ENCODE measurements at regions not wholly inside any gene's neighbourhood (a gene's known extent, or its start where the extent isn't known, plus 50 kb on each side); places are given as distances from the start of the nearest gene placed in this dataset.

DNA sequence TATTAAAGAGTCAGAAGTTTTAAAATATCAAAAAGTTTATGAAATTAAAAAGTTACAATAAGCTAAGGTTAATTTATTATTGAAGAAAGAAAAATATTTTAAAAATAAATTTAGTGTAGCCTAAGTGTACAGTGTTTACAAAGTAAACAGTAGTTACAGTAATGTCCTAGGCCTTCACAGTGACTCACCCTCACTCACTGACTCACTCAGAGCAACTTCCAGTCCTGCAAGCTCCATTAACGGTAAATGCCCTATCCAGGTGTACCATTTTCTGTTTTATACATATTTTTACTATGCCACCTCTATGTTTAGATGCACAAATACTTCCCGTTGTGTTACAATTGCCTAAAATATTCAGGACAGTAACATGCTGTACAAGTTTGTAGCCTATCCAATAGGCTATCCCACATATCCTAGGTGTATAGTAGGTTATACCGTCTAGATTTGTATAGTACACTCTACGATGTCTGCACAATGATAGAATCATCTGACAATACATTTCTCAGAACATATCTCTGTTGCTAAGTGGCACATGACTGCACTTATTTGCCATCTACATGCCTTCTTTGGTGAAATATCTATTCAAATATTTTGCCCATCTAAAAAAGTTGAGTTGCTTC lies 67.2 kb upstream of the WSB1 start:
- Histone ChIP-seq H2BK15ac (replicated peaks; ENCODE audit: low read depth) (no peak overlapping the region), H2AK5ac (ENCODE audit: low read length) (no peak overlapping the region), H3K23ac (ENCODE audit: low read length) (no peak overlapping the region), H3K79me2 (ENCODE audit: control insufficient read depth, insufficient read depth, low read length) (no peaks in the 10 kb centered on the region), H3K18ac (ENCODE audit: low read length) (no peak overlapping the region), H2BK120ac (ENCODE audit: low read depth, low read length) (no peak overlapping the region), H4K5ac (ENCODE audit: low read length) (no peak overlapping the region), H3K79me1 (ENCODE audit: low read length) (no peaks in the 10 kb centered on the region), H2BK5ac (ENCODE audit: low read length) (no peak overlapping the region), H3K4me2 (ENCODE audit: low read length) (no peak overlapping the region), H3K4me1 (ENCODE audit: control insufficient read depth, low read depth, low read length) (no peaks in the 10 kb centered on the region), H3K36me3 (ENCODE audit: control insufficient read depth, insufficient read depth, low read length) (no peaks in the 10 kb centered on the region), H3K4me3 (ENCODE audit: low read length) (no peak overlapping the region), H3K27me3 (ENCODE audit: insufficient read depth, low read length, poor library complexity) (no peaks in the 10 kb centered on the region), H3K9ac (ENCODE audit: low read length) (no peak overlapping the region), H3K4ac (ENCODE audit: low read depth, low read length) (no peak overlapping the region), H3K56ac (ENCODE audit: low read length) (no peak overlapping the region), H4K8ac (ENCODE audit: low read depth, low read length) (no peak overlapping the region), H3K27ac (ENCODE audit: low read depth, low read length) (no peak overlapping the region)
- WGBS (ENCODE audit: extremely low coverage, insufficient coverage, low lambda C conversion rate), result no CpG with 5 or more reads among the region's 4 CpGs
- no peak for DNase-seq

DNA sequence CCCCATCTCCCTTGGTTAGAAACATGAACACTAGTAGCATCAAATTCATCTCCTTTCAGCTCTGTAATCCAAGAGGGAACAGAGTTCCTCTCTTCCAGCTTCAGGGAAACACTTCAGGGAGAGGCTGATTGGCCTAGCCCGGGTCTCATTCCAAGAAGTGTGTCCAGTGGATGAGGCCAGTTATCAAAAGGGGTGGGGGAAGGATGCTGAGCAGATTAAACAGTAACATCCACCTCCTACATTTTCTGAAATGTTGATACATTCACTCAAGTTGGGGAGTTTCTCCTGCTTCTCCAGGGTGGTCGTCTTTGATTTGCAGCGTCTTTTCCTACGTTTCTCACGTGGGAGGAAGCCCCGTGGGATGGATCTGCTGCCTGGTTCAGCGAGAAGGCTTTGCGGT lies 62.9 kb upstream of the WSB1 start:
- Histone ChIP-seq H2BK5ac (ENCODE audit: low read length) (no peak overlapping the region), H3K27ac (ENCODE audit: low read depth, low read length) (no peak overlapping the region), H3K27me3 (ENCODE audit: insufficient read depth, low read length, poor library complexity) (no peaks in the 10 kb centered on the region), H3K23ac (ENCODE audit: low read length) (no peak overlapping the region), H3K4ac (ENCODE audit: low read depth, low read length) (no peak overlapping the region), H2AK5ac (ENCODE audit: low read length) (no peak overlapping the region), H3K4me3 (ENCODE audit: low read length) (no peak overlapping the region), H3K79me1 (ENCODE audit: low read length) (no peaks in the 10 kb centered on the region), H3K4me1 (ENCODE audit: control insufficient read depth, low read depth, low read length) (no peaks in the 10 kb centered on the region), H3K9ac (ENCODE audit: low read length) (no peak overlapping the region), H4K8ac (ENCODE audit: low read depth, low read length) (no peak overlapping the region), H2BK120ac (ENCODE audit: low read depth, low read length) (no peak overlapping the region), H3K79me2 (ENCODE audit: control insufficient read depth, insufficient read depth, low read length) (no peaks in the 10 kb centered on the region), H3K56ac (ENCODE audit: low read length) (no peak overlapping the region), H3K18ac (ENCODE audit: low read length) (no peak overlapping the region), H4K5ac (ENCODE audit: low read length) (no peak overlapping the region), H3K36me3 (ENCODE audit: control insufficient read depth, insufficient read depth, low read length) (no peaks in the 10 kb centered on the region), H2BK15ac (replicated peaks; ENCODE audit: low read depth) (no peak overlapping the region), H3K4me2 (ENCODE audit: low read length) (no peak overlapping the region)
- no peak for DNase-seq
- no CpG with 5 or more reads among the region's 8 CpGs for WGBS (ENCODE audit: extremely low coverage, insufficient coverage, low lambda C conversion rate)

DNA sequence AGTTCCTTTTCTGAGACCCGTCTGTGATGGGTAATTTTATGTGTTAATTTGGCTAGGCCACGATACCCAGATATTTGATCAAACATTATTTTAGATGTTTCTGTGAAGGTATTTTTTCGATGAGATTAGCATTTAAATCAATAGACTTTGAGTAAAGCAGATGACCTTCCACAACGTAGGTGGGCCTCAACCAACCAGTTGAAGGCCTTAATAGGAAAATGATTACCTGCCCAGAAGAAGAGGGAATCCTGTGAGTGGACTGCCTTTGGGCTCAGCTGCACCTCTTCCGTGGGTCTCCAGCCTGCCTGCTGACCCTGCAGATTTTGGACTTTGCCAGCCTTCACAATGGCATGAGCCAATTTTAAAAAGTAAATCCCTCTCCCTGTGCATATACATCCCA lies 61.6 kb upstream of the WSB1 start:
- no peak overlapping the region for H2AK5ac ChIP-seq (ENCODE audit: low read length)
- no CpG with 5 or more reads among the region's 5 CpGs for WGBS (ENCODE audit: extremely low coverage, insufficient coverage, low lambda C conversion rate)

DNA sequence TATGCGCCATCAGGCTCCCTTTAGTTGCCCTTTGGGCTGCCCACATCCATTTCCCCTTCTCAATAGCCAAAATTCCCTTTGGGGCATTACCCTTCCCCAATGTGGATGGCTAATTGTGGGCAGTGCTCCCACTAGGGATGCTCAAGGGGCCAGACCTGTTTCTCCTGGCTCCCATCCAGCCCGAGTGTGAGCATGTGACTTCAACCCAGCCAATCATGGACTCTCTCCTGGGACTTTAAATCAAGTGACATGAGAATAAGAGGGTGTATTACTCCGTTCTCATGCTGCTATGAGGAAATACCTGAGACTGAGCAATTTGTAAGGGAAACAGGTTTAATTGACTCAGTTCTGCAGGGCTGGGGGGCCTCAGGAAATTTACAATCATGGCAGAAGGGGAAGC lies 60.9 kb upstream of the WSB1 start:
- Histone ChIP-seq H2AK5ac (ENCODE audit: low read length) (no peak overlapping the region), H3K4me2 (ENCODE audit: low read length) (no peak overlapping the region), H3K27ac (ENCODE audit: low read depth, low read length) (no peak overlapping the region), H3K79me2 (ENCODE audit: control insufficient read depth, insufficient read depth, low read length) (no peaks in the 10 kb centered on the region), H3K27me3 (ENCODE audit: insufficient read depth, low read length, poor library complexity) (no peaks in the 10 kb centered on the region), H2BK5ac (ENCODE audit: low read length) (no peak overlapping the region), H3K4ac (ENCODE audit: low read depth, low read length) (no peak overlapping the region), H3K79me1 (ENCODE audit: low read length) (no peaks in the 10 kb centered on the region), H2BK15ac (replicated peaks; ENCODE audit: low read depth) (no peak overlapping the region), H3K23ac (ENCODE audit: low read length) (no peak overlapping the region), H3K36me3 (ENCODE audit: control insufficient read depth, insufficient read depth, low read length) (no peaks in the 10 kb centered on the region), H4K5ac (ENCODE audit: low read length) (no peak overlapping the region), H3K4me3 (ENCODE audit: low read length) (no peak overlapping the region), H3K18ac (ENCODE audit: low read length) (no peak overlapping the region), H3K4me1 (ENCODE audit: control insufficient read depth, low read depth, low read length) (no peaks in the 10 kb centered on the region), H2BK120ac (ENCODE audit: low read depth, low read length) (no peak overlapping the region), H4K8ac (ENCODE audit: low read depth, low read length) (no peak overlapping the region), H3K9ac (ENCODE audit: low read length) (no peak overlapping the region), H3K56ac (ENCODE audit: low read length) (no peak overlapping the region)
- WGBS (ENCODE audit: extremely low coverage, insufficient coverage, low lambda C conversion rate), result no CpG with 5 or more reads among the region's 3 CpGs
- no peak for DNase-seq

More for the DNA sequence above, 61.6 kb upstream of the WSB1 start:
- H3K56ac ChIP-seq (ENCODE audit: low read length), result no peak overlapping the region
- H3K4me1 ChIP-seq (ENCODE audit: control insufficient read depth, low read depth, low read length), result no peaks in the 10 kb centered on the region
- H3K9ac ChIP-seq (ENCODE audit: low read length), result no peak overlapping the region
- H4K8ac ChIP-seq (ENCODE audit: low read depth, low read length), result no peak overlapping the region
- H2BK120ac ChIP-seq (ENCODE audit: low read depth, low read length), result no peak overlapping the region
- no peak for DNase-seq
- no peak overlapping the region for H3K27ac ChIP-seq (ENCODE audit: low read depth, low read length)
- no peak overlapping the region for H3K18ac ChIP-seq (ENCODE audit: low read length)
- H3K36me3 ChIP-seq (ENCODE audit: control insufficient read depth, insufficient read depth, low read length), result no peaks in the 10 kb centered on the region
- no peak overlapping the region for H3K4ac ChIP-seq (ENCODE audit: low read depth, low read length)
- no peak overlapping the region for H4K5ac ChIP-seq (ENCODE audit: low read length)
- no peak overlapping the region for H3K4me2 ChIP-seq (ENCODE audit: low read length)
- H3K79me2 ChIP-seq (ENCODE audit: control insufficient read depth, insufficient read depth, low read length), result no peaks in the 10 kb centered on the region
- H2BK5ac ChIP-seq (ENCODE audit: low read length), result no peak overlapping the region
- H3K23ac ChIP-seq (ENCODE audit: low read length), result no peak overlapping the region
- H3K27me3 ChIP-seq (ENCODE audit: insufficient read depth, low read length, poor library complexity), result no peaks in the 10 kb centered on the region
- H3K4me3 ChIP-seq (ENCODE audit: low read length), result no peak overlapping the region
- no peaks in the 10 kb centered on the region for H3K79me1 ChIP-seq (ENCODE audit: low read length)
- H2BK15ac ChIP-seq (replicated peaks; ENCODE audit: low read depth), result no peak overlapping the region

DNA sequence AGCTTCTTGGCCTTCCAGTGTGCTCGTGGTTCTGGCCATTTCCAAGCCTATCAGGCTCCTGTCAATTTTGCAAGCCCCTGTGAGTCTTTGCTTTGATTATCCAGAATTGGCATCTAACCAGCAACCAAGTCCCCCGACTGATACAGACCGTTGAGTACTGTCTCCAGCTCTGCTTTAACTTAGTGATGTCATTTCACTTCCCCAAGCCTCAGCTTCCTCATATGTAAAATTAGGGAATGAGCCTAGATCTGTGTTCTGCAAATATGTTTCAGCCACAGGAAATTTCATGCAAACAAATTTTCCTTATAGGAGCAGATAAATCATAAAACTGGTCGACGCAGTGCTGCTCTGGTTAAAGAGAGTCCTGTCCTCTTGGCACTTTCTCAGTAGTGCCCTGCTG lies 60.1 kb upstream of the WSB1 start:
- Histone ChIP-seq H2AK5ac (ENCODE audit: low read length) (no peak overlapping the region), H2BK15ac (replicated peaks; ENCODE audit: low read depth) (no peak overlapping the region), H2BK120ac (ENCODE audit: low read depth, low read length) (no peak overlapping the region), H3K36me3 (ENCODE audit: control insufficient read depth, insufficient read depth, low read length) (no peaks in the 10 kb centered on the region), H3K56ac (ENCODE audit: low read length) (no peak overlapping the region), H3K4ac (ENCODE audit: low read depth, low read length) (no peak overlapping the region), H2BK5ac (ENCODE audit: low read length) (no peak overlapping the region), H3K4me3 (ENCODE audit: low read length) (no peak overlapping the region), H3K79me2 (ENCODE audit: control insufficient read depth, insufficient read depth, low read length) (no peaks in the 10 kb centered on the region), H3K4me1 (ENCODE audit: control insufficient read depth, low read depth, low read length) (no peaks in the 10 kb centered on the region), H3K9ac (ENCODE audit: low read length) (no peak overlapping the region), H4K8ac (ENCODE audit: low read depth, low read length) (no peak overlapping the region), H3K18ac (ENCODE audit: low read length) (no peak overlapping the region), H3K27ac (ENCODE audit: low read depth, low read length) (no peak overlapping the region), H3K79me1 (ENCODE audit: low read length) (no peaks in the 10 kb centered on the region), H3K23ac (ENCODE audit: low read length) (no peak overlapping the region), H3K27me3 (ENCODE audit: insufficient read depth, low read length, poor library complexity) (no peaks in the 10 kb centered on the region), H3K4me2 (ENCODE audit: low read length) (no peak overlapping the region), H4K5ac (ENCODE audit: low read length) (no peak overlapping the region)
- no CpG with 5 or more reads among the region's 5 CpGs for WGBS (ENCODE audit: extremely low coverage, insufficient coverage, low lambda C conversion rate)
- DNase-seq, result no peak

DNA sequence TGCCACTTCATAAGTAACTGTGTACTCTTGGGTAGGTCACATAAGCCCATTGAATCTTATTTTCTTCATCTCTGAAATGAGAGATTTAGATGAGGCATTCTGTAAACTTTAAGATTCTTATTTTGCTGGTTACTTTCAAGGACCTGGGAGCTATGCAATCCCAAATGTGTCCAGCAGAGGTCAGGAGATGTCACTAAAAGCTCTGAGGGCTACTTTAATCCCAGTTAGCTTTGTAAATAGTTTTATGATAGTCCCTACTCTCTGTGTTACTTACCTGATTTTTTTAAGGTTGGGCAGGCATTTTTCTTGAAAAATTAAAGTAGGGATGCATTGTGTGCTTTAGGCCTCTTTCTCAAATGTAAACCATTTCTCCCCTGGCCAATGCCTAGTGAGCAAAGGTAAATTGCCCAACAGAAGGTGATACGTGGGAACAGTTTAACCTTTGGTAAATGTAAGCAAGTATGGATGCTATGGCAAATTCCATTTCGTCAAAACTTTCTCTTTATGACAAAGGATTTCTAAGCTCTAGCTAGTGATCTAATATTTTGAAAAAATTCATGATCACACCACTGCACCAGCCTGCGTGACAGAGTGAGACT lies 57.1 kb upstream of the WSB1 start:
- H3K27ac ChIP-seq (ENCODE audit: low read depth, low read length), result no peak overlapping the region
- no peak overlapping the region for H3K56ac ChIP-seq (ENCODE audit: low read length)
- H3K79me2 ChIP-seq (ENCODE audit: control insufficient read depth, insufficient read depth, low read length), result no peaks in the 10 kb centered on the region
- H3K27me3 ChIP-seq (ENCODE audit: insufficient read depth, low read length, poor library complexity), result no peaks in the 10 kb centered on the region
- H2AK5ac ChIP-seq (ENCODE audit: low read length), result no peak overlapping the region
- no CpG with 5 or more reads among the region's 3 CpGs for WGBS (ENCODE audit: extremely low coverage, insufficient coverage, low lambda C conversion rate)
- H3K4me2 ChIP-seq (ENCODE audit: low read length), result no peak overlapping the region
- H2BK120ac ChIP-seq (ENCODE audit: low read depth, low read length), result no peak overlapping the region
- H2BK5ac ChIP-seq (ENCODE audit: low read length), result no peak overlapping the region
- H3K18ac ChIP-seq (ENCODE audit: low read length), result no peak overlapping the region
- no peak overlapping the region for H4K8ac ChIP-seq (ENCODE audit: low read depth, low read length)
- H3K23ac ChIP-seq (ENCODE audit: low read length), result no peak overlapping the region
- H3K36me3 ChIP-seq (ENCODE audit: control insufficient read depth, insufficient read depth, low read length), result no peaks in the 10 kb centered on the region
- no peaks in the 10 kb centered on the region for H3K79me1 ChIP-seq (ENCODE audit: low read length)
- H3K4ac ChIP-seq (ENCODE audit: low read depth, low read length), result no peak overlapping the region
- H2BK15ac ChIP-seq (replicated peaks; ENCODE audit: low read depth), result no peak overlapping the region
- no peaks in the 10 kb centered on the region for H3K4me1 ChIP-seq (ENCODE audit: control insufficient read depth, low read depth, low read length)
- no peak overlapping the region for H4K5ac ChIP-seq (ENCODE audit: low read length)
- DNase-seq, result peak; percentile 60
- no peak overlapping the region for H3K9ac ChIP-seq (ENCODE audit: low read length)
- no peak overlapping the region for H3K4me3 ChIP-seq (ENCODE audit: low read length)
